ENCODE measurements at regions not wholly inside any gene's neighbourhood (a gene's known extent, or its start where the extent isn't known, plus 50 kb on each side); places are given as distances from the start of the nearest gene placed in this dataset.

DNA sequence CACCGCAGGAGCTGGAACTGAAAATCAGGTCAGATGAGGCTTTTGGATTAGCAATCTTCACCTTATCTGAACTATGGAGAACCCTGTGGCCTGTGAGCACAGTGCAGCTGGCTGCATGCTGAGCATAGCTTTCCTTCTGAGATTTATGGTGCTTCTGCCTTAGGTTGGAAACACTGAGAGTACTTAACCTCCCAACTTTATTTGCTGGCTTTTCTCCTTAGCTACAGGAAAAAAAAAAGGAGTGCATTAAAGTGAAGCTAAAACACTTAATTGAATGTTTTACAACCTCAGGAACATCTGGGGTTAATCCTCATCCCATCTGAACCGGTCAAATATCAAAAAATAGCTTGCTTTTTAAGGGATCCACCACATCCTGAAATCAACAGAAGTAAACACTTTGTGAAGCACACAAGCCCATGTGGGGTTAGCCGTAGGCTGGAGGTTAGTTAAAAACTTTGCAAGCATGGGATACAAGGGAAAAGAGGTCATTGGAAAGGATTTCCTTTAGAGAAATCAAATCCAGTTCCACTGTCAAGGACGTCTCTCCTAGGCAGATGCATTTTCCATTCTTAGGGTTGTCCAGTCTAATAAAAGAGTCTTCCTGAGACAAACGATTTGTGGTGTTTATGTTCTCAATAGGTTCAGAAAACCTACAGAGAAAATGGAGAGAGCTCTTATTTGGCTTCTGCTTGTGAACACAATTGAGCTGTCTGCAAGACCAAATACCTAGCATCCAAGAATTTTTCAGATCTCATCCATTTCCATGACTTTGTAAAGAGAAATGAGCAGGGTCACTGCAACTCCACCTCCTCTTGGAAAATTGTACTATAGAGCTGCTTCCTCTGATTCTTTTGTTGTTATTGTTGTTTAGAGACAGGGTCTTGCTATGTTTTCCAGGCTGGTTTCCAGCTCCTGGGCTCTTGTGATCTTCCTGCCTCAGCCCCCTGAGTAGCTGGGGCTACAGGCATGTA is 470.4 kb upstream of the IGFBP3 start:
- DNase-seq = no peak

DNA sequence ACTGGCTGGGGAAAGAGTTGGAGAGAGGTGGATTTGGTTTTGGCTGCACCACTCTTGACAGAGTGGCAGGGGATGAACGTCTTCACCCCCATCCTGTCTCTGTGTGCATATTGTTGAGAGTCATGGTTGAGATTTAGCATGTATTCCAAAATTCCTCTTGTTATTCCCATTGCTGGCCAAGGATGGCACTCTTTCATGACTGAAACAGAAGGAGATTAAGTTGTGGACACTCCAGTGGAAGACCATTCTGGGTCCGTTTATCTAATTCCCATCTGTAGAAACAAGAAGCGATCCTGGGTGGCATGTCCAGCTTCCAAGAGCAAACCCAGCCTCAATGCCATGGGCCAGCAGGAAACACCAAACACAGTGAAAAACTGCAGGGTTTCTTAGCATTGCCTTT is 469.0 kb upstream of the IGFBP3 start:
- no peak for DNase-seq

DNA sequence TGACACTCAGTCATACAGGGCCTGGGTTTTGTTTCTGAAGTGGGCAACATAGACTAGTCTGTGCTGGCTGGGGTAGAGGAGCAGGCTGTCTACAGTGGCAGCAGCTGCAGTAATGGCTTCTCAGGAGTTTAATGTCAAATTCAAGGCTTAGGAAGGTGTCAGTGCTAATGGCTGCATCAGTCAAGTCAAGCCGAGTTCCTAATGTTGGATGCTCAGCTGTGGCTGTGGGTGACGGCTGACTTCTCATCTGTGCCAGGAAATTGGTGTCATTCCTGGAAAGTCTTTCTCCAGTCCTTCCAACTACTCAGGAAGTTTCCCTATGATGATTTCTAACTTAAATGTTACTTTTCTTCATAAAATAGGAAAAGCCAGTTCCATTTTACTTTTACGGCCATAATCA is 468.1 kb upstream of the IGFBP3 start:
- DNase-seq = no peak

DNA sequence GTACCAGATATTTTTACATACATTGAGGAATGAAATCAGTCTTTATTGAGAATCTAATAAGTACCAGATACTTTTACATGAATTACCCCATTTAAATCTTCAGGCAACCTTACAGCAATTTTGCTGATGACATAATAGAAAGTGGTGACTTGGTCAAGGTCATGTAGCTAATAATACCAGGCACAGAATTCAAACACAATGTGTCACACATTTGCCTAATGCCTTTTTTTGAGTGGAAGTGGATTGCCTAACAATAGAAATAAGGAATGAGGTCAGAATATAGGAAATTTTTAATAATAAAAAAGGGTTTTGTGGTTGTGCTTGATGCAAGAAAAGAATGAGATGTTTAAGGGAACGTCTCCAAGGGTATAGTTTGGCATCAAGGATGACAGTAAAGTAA is 466.6 kb upstream of the IGFBP3 start:
- DNase-seq = no peak

DNA sequence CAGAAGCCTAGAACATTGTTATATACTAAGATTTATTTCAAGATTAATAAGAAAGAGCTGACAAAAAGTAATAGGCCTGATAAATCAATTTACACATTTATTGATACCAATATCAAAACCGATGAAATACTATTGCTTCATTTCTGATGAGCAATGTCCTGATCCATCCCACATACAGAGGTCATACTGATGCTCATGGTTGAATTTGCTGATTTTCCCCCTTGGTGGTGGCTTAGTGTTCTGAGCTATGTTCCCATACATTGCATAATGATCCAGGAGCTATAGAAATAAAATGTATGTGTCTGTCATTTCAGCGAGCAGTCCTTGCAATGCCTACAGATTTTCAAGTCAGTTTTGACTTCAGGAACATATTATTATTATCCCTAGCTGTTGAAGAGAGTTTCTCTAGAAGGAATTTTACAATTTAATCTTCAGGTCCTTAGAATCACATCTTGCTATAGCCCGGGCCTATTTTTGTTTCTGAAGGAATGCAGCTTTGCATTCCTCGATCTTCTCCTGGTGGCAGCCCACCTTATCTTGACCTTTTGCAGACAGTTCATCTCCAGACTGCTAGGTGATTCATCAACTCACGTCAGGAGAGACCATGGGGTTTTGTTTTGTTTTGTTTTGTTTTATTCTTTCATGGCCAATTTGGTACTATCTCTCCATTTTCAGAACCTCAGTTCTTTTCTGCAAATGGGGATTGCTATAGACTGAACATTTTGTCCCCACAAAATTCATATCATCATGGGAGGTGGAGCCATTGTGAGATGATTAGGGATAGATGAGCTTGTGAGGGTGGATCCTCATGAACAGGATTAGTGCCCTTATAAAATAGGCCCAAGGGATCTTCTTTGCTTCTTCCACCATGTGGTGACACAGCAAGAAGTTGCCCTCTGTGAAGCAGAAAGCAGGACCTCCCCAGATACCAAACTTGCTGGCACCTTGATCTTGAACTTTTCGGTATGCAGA is 465.6 kb upstream of the IGFBP3 start:
- no peak for DNase-seq

DNA sequence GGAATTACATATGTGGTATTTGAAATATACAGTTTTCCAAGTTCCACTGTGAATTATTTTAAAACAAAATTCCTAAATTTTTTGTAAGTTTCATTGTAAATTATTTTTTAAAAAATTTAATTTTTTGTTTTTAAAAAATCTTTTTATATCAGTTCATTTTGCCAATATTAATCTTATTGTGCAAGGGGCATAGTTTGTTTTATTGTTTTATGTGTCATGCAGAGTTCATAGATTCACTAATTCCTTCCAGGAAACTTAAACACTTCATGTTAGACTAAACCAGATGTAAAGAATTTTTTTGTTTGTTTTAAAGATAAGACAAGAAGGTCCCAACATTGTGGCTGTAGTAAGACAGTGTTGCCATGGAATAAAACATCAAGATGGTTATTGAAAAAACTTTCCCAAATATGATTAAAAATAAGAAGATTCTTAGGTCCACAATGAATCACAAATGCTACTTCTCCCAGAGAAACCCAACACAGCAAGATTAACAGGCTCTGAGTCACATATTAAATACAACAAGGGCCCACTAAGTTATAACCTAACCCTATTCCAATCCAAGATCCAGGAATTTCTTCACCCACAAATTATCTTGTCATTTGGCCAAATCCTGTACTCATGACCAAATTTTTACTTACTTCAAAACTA is 464.7 kb upstream of the IGFBP3 start:
- no peak for DNase-seq

DNA sequence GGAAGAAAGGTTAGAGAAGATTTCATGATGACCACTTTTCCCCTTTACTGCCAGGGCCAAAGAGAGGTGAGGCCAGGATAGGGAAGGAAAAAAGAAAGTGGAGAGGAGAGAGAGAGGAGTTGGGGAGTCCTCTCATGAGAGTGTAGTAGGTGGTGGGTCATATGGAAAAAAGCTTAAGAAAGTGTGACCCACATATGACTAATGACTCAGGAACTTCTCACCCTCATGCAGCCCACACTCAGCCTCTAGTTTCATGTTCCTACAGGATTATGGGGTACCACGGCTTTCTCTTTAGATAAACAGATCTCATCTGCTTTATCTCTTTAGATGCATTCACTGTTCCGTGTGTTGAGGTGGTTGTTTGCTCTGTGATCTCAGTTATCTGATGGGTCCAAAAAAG is 462.5 kb upstream of the IGFBP3 start:
- DNase-seq = no peak

DNA sequence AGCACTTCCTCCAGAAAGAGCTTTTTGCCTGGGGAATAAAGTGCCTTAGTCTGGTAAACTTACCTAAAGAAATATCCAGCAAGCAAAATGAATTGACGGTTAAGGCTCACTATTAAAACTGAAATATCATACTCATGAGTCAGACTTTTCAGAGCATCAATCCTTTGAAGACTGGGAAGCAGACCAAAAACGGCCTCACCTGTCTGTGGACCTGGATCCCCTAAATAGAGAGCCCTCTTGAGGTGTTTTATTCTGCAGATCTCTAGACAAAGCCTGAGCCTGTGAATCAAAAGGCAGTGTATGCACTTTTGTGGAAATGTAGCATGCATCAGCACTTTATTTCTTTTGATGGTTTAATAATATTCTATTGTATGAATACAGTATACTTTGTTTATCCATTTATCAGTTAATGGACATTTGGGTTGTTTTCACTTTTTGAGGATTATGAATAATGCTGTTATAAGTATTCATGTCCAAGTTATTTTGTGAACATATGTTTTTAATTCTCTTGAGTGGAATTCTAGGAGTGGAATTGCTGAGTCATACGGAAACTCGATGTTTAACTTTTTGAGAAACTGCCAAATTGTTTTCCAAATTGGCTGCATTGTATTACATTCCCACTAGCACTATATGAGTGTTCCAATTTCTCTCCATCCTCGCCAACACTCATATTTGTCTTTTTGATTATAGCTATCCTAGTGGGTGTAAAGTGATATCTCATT is 449.0 kb upstream of the IGFBP3 start:
- no peak for DNase-seq

DNA sequence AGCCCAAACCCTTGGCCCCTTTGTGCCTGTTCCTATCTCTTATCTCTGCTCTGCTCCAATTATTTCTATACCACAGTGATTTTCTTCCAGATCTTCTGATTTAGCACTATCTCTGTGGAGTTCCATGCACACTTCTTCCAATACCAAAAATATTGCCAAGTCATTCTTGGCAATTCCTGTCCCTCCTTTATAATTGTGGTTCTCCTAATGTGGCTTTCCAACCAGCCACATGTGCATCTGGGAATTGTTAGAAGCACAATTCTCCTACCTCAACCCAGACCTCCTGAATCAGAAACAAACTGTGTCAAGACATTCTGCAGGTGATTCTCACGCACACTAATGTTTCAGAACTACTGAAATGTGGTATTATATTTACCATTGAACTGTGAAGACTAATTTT is 447.8 kb upstream of the IGFBP3 start:
- DNase-seq = no peak

DNA sequence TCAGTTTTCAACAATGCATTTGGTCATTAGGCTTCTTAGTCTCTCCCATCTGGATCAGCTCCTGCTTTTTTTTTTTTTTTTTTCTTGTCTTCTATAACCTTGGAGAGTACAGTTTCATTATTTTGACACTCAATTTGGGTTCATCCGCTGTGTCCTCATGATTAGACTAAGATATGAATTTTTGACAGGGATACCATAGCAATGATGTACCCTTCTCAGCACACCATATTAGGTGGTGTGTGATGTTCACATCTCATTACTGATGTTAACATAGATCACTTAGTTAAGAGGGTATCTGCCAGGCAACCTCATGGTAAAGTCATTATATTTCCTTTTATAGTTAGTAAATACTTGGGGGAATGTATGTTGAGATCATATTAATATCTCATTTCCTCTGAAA is 445.5 kb upstream of the IGFBP3 start:
- no peak for DNase-seq

DNA sequence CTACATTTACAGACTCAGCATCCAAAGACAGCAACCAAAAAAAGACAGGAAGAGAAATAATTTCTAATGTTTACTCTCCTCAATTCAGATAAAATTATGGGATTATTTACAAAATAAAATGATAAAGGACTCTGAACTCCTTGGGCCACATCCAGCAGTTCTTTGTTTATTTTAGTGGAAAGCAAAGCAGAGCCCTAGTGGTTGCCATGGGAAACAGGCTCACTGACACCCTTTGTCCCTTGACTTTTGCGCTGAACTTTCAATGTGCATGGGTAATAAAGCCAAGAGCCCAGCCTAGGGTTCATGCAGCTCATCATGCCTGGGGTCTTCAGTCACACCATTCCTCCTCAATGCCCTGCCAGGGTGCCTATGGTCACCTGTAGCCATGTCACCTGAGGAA is 442.6 kb upstream of the IGFBP3 start:
- no peak for DNase-seq

DNA sequence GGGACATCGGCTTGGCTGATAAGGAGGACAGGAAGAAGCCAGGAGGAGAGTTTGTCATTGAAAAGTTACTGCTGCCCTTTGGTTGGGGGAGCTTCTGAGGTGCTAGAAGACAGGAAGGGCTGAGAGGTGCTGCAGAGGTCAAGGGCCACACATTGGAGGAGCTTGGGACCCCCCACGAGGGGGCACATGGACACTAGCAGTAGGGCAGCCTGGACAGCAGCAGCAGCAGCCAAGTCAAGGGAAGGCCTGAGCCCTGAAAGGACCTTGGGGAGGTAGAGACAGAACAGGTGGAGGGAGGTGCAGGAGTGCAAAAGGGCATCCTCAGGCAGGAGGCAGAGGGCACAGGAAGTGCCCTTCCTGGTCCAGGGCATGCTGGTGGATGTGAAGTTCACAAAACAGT is 439.7 kb upstream of the IGFBP3 start:
- DNase-seq = no peak

DNA sequence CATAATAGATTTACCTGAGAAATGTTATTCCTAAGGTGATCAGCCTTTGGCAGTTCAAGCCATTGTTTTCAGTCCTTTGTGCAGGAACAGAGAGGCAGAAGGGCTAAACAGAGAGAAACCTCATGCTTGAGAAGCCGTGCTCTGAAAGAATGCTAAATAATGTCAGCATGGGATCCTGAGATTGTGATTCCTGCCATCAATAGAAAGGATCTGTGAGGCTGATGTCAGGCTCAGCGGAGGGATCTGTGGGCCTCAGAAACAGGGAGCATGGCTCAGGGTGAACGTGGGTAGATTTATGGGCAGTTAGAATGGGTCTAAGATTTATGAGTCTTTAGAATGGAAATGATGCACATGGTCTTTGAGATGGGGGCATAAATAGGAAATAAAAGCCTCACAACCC is 439.2 kb upstream of the IGFBP3 start:
- no peak for DNase-seq

DNA sequence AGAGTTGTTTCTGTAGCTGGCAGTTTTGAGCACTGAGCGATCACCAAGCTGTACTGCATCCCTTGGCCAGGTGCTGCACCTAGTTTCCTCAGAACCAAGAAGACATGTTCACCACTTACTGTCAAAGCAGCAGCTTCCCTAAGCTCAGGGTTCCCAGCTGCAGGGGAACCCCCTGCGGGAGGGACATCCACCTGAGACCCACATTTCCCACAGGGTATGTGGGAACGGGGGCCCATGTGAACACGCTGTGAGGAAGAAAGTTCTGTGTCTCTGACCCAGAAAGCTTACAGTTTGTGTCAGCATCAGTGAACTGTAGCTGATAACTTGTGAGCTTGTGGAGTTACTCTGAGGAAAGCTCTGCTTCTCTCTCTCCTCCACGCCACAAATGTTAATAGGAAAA is 436.8 kb upstream of the IGFBP3 start:
- no peak for DNase-seq

DNA sequence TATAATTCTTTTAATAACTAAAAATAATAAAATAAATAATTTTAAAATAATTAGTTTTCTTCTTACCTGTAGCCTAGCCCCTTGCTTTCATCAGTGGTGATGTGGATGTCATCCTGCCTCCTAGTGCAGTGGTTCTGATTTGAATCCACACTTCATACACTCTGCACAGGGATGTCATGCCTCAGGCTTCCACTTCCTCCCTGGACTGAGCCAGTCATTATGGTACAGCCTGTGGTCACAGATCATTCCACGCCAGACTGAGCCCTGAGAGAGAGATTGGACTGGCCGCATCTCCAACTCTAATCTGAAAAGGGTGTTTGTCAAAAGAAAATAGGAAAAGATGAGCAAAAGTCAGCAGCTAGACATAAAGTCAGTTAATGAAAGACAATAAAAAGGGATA is 436.2 kb upstream of the IGFBP3 start:
- no peak for DNase-seq

DNA sequence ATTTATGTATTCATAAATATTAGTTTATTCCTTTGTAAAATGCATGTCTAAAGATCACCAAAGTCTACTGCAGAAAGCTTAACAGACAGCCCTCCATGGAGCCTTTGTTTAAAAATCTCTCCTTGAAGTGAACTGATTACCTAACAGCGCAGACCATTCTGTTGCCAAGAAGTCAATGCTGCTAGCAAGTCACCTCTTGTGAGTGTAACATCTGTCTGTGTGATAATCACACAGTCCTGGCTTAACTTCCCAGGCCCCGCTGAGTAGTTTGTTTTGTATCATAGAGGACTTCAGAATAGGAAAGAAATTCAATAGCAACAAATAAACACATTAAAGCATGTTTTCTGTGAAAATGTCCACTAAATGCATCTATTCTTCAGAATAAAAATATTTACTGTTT is 435.3 kb upstream of the IGFBP3 start:
- no peak for DNase-seq

DNA sequence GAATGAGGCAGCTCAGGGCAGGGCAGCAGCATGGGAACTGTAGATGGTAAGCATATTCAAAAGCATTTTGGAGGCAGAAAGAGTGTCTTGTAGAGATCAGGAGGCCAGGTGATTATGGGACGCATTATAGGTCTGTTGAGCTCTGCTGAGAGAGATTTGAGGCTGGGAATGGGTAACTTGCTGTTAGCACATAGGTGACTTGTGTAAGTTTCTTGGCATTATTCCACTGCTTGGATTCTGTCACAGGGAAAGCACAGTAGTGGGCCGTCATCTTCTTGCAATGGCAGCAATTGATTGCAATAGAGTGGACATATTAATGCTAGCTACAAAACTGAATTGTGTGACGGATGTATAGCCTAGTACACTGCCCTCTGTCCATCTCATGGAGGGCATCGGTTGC is 434.3 kb upstream of the IGFBP3 start:
- no peak for DNase-seq

DNA sequence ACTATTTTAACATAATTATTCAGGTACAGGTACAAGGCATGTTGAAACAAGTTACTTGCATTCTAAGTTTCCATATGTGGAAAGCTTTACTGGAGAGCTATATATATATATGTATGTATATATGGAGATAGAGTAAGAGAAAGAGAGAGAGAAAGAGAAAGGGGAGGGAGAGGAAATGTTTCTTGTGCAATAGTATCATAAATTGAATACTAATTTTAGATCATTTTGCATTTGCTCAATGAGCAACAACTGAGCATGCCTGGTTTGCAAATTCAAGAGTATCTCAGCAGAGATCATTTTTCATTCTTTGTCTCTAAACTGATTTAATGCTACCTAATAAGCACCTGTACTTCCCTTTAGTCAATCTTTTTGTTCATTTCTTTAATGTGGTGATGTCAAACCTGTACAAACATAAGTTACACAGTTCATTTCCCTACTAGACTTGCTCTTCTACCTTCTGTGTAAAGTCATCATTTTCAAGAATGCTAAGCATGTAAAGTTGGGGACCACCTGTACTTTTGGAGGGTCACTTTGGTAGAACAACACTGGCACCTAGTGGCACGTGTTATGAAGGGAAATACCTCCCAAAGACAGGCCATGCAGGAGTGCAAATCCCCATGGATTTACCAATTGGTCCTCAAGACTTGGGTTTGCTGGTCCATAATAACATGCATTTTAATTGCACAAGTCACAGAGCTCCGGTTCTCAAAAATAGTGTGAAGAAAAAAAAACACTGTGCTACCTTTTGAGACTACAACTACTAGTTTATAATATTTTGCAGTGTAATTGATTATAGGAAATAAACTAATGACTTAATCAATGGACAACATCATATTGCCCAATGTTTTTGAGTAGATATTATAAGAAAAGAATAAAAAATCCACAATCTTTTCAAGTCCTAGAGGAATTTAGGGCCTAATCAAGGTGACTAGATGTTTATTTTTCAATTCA is 431.2 kb upstream of the IGFBP3 start:
- DNase-seq = no peak

DNA sequence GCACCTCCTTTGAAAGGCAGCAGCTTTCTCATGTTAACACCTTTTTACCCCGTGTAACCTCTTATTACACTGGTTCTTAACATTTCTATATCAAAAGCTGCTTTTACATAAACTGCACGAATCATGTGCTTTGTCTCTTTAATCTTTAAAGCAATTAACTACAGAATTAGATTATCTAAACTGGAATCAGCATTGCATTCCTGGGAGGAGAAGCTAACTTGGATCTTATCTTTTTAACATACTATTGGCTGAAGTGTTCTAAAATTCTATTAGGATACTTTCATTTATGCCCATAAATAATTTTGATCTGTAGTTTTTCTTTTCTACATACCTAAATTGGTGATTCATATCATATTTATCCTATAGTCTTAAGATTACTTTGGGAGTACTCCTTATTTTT is 428.4 kb upstream of the IGFBP3 start:
- DNase-seq = no peak

DNA sequence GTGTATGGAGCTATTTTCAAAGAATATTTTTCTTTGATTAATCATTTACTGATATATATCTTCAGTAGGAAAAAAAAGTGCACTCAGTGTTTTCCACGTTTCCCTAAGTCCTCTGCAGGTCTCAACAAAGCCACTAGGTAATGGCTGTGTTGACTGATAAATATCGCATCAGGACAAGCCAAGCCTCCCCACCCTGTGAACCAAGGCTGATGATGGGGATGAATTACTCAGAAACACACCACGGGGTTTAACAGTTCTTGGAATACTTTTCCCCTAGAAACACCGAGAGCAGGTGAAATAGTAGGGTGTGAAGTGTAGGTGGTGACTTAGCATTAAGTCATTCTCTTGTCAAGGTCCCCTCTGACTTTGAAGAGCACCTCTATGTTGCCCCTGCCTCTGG is 423.5 kb upstream of the IGFBP3 start:
- no peak for DNase-seq

DNA sequence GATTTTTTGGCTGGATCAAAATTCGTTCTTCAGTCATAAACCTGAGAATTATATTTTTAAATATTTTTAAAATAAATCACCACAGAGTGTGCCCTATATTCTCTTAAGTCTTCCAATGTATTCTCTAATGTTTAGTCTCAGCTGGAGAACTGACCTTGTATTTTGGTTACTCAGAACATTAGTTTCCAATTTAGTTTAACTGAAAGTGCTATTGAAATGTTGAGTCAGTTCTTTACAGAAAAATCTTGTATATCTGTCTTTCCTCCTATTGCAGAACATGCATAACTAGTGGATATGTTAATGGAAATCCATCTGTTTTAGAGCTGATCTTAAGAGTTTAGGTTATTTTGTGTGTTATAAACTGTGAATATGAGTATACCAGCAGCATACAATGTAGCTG is 422.7 kb upstream of the IGFBP3 start:
- DNase-seq = no peak

DNA sequence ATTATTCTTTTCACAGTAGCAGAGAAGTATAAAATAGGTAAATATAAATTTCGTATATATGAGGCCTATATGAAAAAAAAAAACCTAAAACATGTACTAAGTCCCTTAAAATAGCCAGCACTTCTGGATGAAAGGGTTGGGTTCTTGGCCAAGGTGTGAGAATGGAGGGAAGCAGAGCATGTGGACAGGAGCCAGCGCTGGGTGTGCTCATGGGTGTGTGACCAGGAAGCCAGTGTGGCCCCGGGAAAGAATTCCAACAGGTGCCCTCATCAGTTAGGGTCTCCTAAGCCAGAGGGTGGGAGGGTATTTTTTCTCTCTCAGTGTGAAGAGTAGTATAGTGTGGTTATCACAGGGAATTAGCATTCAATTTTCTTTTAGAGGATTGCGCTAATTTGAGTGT is 401.9 kb upstream of the IGFBP3 start:
- DNase-seq = no peak

Data from GF-D8 (cell line).